HEK293 (cell line): ENCODE measurements at regions not wholly inside any gene's neighbourhood (a gene's known extent, or its start where the extent isn't known, plus 50 kb on each side); places are given as distances from the start of the nearest gene placed in this dataset.

ENCODE experiments used
- ZBTB1 ChIP-seq: fragments of 450-650 bp; formaldehyde crosslinking; IDR thresholded peaks from 2 replicates; pipeline ENCODE4 v1.5.1; 2016; ENCODE audit warnings: missing biosample characterization, missing genetic modification characterization
- ZBTB20 ChIP-seq: fragments of 450-650 bp; formaldehyde crosslinking; IDR thresholded peaks from 2 replicates; pipeline ENCODE4 v1.5.1; 2016; ENCODE audit warnings: missing biosample characterization, missing genetic modification characterization
- ZBTB7A ChIP-seq: fragments of 450-650 bp; formaldehyde crosslinking; IDR thresholded peaks from 2 replicates; pipeline ENCODE4 v1.5.1; 2016; ENCODE audit warnings: low read depth, missing biosample characterization, missing genetic modification characterization
- ZNF274 ChIP-seq, 2 experiments: fragments of 200-500 bp in 1 of 2; fragments of 450-650 bp in 1 of 2; sonication (Bioruptor generic) in 1 of 2; formaldehyde crosslinking in 1 of 2; IDR thresholded peaks; 2 replicates each; pipeline versions ENCODE4 v1.5.1 to v1.6.1; 2014 to 2016; ENCODE audit warnings: borderline replicate concordance in 1 of 2, inconsistent platforms in 1 of 2, low read length in 1 of 2, missing biosample characterization in 1 of 2, missing genetic modification characterization in 1 of 2
- ZNF704 ChIP-seq: fragments of 450-650 bp; formaldehyde crosslinking; IDR thresholded peaks from 2 replicates; pipeline ENCODE4 v1.5.1; 2016; ENCODE audit warnings: missing biosample characterization, missing genetic modification characterization
- ZNF76 ChIP-seq: fragments of 450-650 bp; formaldehyde crosslinking; IDR thresholded peaks from 2 replicates; pipeline ENCODE4; 2016; ENCODE audit warnings: low read depth, missing biosample characterization, missing genetic modification characterization, borderline replicate concordance
- TF ChIP-seq, protein P1 (sequence below): fragments of 450-650 bp; formaldehyde crosslinking; IDR thresholded peaks from 2 replicates; pipeline ENCODE4 v1.5.1; 2016; ENCODE audit warnings: missing biosample characterization, missing genetic modification characterization
- TF ChIP-seq, protein P2 (sequence below): fragments of 450-650 bp; formaldehyde crosslinking; IDR thresholded peaks from 2 replicates; pipeline ENCODE4 v1.5.1; 2016; ENCODE audit warnings: missing biosample characterization, missing genetic modification characterization

DNA sequence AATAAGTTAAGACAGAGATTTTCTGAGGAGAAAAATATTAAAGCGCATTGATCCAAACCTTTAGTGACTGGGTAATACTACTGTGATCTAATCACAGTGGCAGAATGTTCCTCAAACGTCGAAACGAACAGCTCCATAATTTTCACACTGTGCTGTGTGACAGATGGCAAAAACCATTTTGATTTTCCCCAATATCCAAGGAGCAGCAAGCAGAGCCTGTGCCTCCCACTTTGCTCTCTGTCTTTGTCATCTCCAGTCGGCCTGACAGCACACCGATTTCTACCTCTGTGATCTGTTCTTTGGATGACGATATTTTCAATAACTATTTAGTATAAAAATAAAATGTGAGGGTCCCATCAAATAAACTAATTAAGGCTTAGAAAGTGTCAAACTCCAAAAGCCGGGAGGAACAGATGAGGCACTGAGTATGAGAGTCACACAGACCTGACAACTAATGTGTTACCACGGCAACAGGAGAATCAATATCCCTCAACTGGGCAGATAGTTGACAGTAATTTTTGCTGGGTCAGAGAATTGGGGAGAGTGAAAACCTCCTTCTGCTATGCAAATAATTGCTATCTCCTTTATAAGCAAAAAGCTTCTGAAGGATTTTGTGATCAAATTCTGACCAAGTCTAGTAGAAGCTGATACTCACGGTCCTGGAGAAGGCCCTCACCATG lies 489.1 kb upstream of the CFAP20DC start:
- no peak for TF ChIP-seq ZNF274 (IDR thresholded peaks at IDR 0.05; ENCODE audit: low read length)
- TF ChIP-seq ZNF274 (tag by site-specific recombination; IDR thresholded peaks at IDR 0.05; ENCODE audit: borderline replicate concordance): no peak
- TF ChIP-seq, protein P1, sequence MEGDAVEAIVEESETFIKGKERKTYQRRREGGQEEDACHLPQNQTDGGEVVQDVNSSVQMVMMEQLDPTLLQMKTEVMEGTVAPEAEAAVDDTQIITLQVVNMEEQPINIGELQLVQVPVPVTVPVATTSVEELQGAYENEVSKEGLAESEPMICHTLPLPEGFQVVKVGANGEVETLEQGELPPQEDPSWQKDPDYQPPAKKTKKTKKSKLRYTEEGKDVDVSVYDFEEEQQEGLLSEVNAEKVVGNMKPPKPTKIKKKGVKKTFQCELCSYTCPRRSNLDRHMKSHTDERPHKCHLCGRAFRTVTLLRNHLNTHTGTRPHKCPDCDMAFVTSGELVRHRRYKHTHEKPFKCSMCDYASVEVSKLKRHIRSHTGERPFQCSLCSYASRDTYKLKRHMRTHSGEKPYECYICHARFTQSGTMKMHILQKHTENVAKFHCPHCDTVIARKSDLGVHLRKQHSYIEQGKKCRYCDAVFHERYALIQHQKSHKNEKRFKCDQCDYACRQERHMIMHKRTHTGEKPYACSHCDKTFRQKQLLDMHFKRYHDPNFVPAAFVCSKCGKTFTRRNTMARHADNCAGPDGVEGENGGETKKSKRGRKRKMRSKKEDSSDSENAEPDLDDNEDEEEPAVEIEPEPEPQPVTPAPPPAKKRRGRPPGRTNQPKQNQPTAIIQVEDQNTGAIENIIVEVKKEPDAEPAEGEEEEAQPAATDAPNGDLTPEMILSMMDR (tag by site-specific recombination): no peak
- TF ChIP-seq ZBTB1 (tag by site-specific recombination): no peak
- no peak for TF ChIP-seq ZBTB7A
- TF ChIP-seq, protein P2, sequence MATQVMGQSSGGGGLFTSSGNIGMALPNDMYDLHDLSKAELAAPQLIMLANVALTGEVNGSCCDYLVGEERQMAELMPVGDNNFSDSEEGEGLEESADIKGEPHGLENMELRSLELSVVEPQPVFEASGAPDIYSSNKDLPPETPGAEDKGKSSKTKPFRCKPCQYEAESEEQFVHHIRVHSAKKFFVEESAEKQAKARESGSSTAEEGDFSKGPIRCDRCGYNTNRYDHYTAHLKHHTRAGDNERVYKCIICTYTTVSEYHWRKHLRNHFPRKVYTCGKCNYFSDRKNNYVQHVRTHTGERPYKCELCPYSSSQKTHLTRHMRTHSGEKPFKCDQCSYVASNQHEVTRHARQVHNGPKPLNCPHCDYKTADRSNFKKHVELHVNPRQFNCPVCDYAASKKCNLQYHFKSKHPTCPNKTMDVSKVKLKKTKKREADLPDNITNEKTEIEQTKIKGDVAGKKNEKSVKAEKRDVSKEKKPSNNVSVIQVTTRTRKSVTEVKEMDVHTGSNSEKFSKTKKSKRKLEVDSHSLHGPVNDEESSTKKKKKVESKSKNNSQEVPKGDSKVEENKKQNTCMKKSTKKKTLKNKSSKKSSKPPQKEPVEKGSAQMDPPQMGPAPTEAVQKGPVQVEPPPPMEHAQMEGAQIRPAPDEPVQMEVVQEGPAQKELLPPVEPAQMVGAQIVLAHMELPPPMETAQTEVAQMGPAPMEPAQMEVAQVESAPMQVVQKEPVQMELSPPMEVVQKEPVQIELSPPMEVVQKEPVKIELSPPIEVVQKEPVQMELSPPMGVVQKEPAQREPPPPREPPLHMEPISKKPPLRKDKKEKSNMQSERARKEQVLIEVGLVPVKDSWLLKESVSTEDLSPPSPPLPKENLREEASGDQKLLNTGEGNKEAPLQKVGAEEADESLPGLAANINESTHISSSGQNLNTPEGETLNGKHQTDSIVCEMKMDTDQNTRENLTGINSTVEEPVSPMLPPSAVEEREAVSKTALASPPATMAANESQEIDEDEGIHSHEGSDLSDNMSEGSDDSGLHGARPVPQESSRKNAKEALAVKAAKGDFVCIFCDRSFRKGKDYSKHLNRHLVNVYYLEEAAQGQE (tag by site-specific recombination): no peak
- TF ChIP-seq ZBTB20 (tag by site-specific recombination): no peak
- TF ChIP-seq ZNF76: no peak
- no peak for TF ChIP-seq ZNF704 (tag by site-specific recombination)
